ENCODE measurements at regions not wholly inside any gene's neighbourhood (a gene's known extent, or its start where the extent isn't known, plus 50 kb on each side); places are given as distances from the start of the nearest gene placed in this dataset.

- no peak for DNase-seq (ENCODE audit: low read depth)
Observed at GRCh38 chr11:10930224-10930971, 72.5 kb upstream of the ZBED5 start.

GRCh38 chr11:10927538-10927937, 69.7 kb upstream of the ZBED5 start:
- DNase-seq (ENCODE audit: low read depth), result no peak

GRCh38 chr11:10926801-10927211, 69.0 kb upstream of the ZBED5 start:
- DNase-seq (ENCODE audit: low read depth), result no peak

GRCh38 chr11:10925149-10925926, 67.5 kb upstream of the ZBED5 start:
- no peak for DNase-seq (ENCODE audit: low read depth)

- DNase-seq (ENCODE audit: low read depth), result no peak
Observed at GRCh38 chr11:10923882-10924281, 66.0 kb upstream of the ZBED5 start.

GRCh38 chr11:10922892-10923291, 65.0 kb upstream of the ZBED5 start:
- DNase-seq (ENCODE audit: low read depth), result no peak

- no peak for DNase-seq (ENCODE audit: low read depth)
Observed at GRCh38 chr11:10920875-10921274, 63.0 kb upstream of the ZBED5 start.

- DNase-seq (ENCODE audit: low read depth), result no peak
Observed at GRCh38 chr11:10920205-10920604, 62.4 kb upstream of the ZBED5 start.

- no peak for DNase-seq (ENCODE audit: low read depth)
Observed at GRCh38 chr11:10918698-10919097, 60.8 kb upstream of the ZBED5 start.

GRCh38 chr11:10918275-10918674, 60.4 kb upstream of the ZBED5 start:
- DNase-seq (ENCODE audit: low read depth), result no peak

- no peak for DNase-seq (ENCODE audit: low read depth)
Observed at GRCh38 chr11:10917802-10918201, 59.9 kb upstream of the ZBED5 start.

- no peak for DNase-seq (ENCODE audit: low read depth)
Observed at GRCh38 chr11:10916665-10917064, 58.8 kb upstream of the ZBED5 start.

- no peak for DNase-seq (ENCODE audit: low read depth)
Observed at GRCh38 chr11:10914050-10914449, 56.2 kb upstream of the ZBED5 start.

GRCh38 chr11:10913075-10913474, 55.2 kb upstream of the ZBED5 start:
- no peak for DNase-seq (ENCODE audit: low read depth)

- DNase-seq (ENCODE audit: low read depth), result no peak
Observed at GRCh38 chr11:10911907-10912306, 54.1 kb upstream of the ZBED5 start.

GRCh38 chr11:10909141-10909883, 51.5 kb upstream of the ZBED5 start:
- DNase-seq (ENCODE audit: low read depth), result no peak

- DNase-seq (ENCODE audit: low read depth), result no peak
Observed at GRCh38 chr11:10908215-10908951, 50.5 kb upstream of the ZBED5 start.

Data from stimulated activated CD8-positive, alpha-beta memory T cell treated with anti-CD3 and anti-CD28 coated beads, Interleukin-12 subunit alpha, Interleukin-12 subunit beta, amount 100 ng/mL, for 1 hour (primary cell).